HG02759 (cell line): ENCODE measurements at regions not wholly inside any gene's neighbourhood (a gene's known extent, or its start where the extent isn't known, plus 50 kb on each side); places are given as distances from the start of the nearest gene placed in this dataset.
"Not testable (repeated sequence)": the region's sequence is repeated elsewhere in the genome, so short reads cannot be mapped to it uniquely, and the experiment has no call there.

Experiments used
- ATAC-seq: cut with Tn5 transposase; IDR thresholded peaks from one replicate; pipeline ENCODE4 v1.9.1; 2021; ENCODE audit warnings: mild to moderate bottlenecking, moderate library complexity; ENCODE audit not compliant: unreplicated experiment

GRCh38 chr6:132061381-132061780 is 110.2 kb upstream of the CCN2 start:
- no peak for ATAC-seq

- no peak for ATAC-seq
These were observed 109.4 kb upstream of the CCN2 start for GRCh38 chr6:132060591-132060990.

- no peak for ATAC-seq
These were observed 107.8 kb upstream of the CCN2 start for GRCh38 chr6:132058975-132059374.

- no peak for ATAC-seq
These were observed 103.4 kb upstream of the CCN2 start for GRCh38 chr6:132054525-132054924.

GRCh38 chr6:132053511-132053910 is 102.3 kb upstream of the CCN2 start:
- ATAC-seq = no peak

GRCh38 chr6:132052096-132052495 is 100.9 kb upstream of the CCN2 start:
- no peak for ATAC-seq

GRCh38 chr6:132045877-132046276 is 94.7 kb upstream of the CCN2 start:
- ATAC-seq = no peak

- ATAC-seq = no peak
These were observed 92.0 kb upstream of the CCN2 start for GRCh38 chr6:132043148-132043547.

- ATAC-seq = no peak
These were observed 90.5 kb upstream of the CCN2 start for GRCh38 chr6:132041706-132042105.

GRCh38 chr6:132028029-132028428 is 76.9 kb upstream of the CCN2 start:
- ATAC-seq = no peak

- no peak for ATAC-seq
These were observed 74.3 kb upstream of the CCN2 start for GRCh38 chr6:132025468-132025867.

GRCh38 chr6:132023490-132023889 is 72.3 kb upstream of the CCN2 start:
- no peak for ATAC-seq

GRCh38 chr6:132021552-132022375 is 70.6 kb upstream of the CCN2 start:
- ATAC-seq = no peak

GRCh38 chr6:132020918-132021317 is 69.7 kb upstream of the CCN2 start:
- not testable (repeated sequence) for ATAC-seq

- ATAC-seq = no peak
These were observed 69.0 kb upstream of the CCN2 start for GRCh38 chr6:132020138-132020581.

- no peak for ATAC-seq
These were observed 68.4 kb upstream of the CCN2 start for GRCh38 chr6:132019586-132019985.

- ATAC-seq = no peak
These were observed 66.8 kb upstream of the CCN2 start for GRCh38 chr6:132017942-132018341.

GRCh38 chr6:132016396-132016795 is 65.2 kb upstream of the CCN2 start:
- no peak for ATAC-seq

GRCh38 chr6:132011582-132011981 is 60.4 kb upstream of the CCN2 start:
- no peak for ATAC-seq

- no peak for ATAC-seq
These were observed 58.0 kb upstream of the CCN2 start for GRCh38 chr6:132009175-132009574.

GRCh38 chr6:132007474-132008190 is 56.5 kb upstream of the CCN2 start:
- no peak for ATAC-seq

- no peak for ATAC-seq
These were observed 54.0 kb upstream of the CCN2 start for GRCh38 chr6:132005178-132005577.
